Activated CD4-positive, alpha-beta memory T cell treated with anti-CD3 and anti-CD28 coated beads, Interleukin-2, amount 10 ng/mL, durations not matched to agents 7 days and 5 days (primary cell): ENCODE measurements at regions not wholly inside any gene's neighbourhood (a gene's known extent, or its start where the extent isn't known, plus 50 kb on each side); places are given as distances from the start of the nearest gene placed in this dataset.
"Not testable (repeated sequence)": the region's sequence is repeated elsewhere in the genome, so short reads cannot be mapped to it uniquely, and the experiment has no call there.

Experiments used
- CTCF ChIA-PET: fragments of 350-600 bp; sonication (Branson Sonifier 250); formaldehyde crosslinking; loops from one replicate; lab custom pipeline; 2021; ENCODE audit warnings: antibody characterized with exemption, inconsistent platforms; lab: Charles Lee
- POLR2A ChIA-PET: fragments of 350-600 bp; sonication (Branson Sonifier 250); formaldehyde crosslinking; loops from one replicate; lab custom pipeline; 2021; ENCODE audit warnings: antibody characterized with exemption; lab: Charles Lee
- DNase-seq: peaks from one replicate; pipeline ENCODE4 v3.0.0-alpha.2; 2020
- H3K27ac Mint-ChIP-seq: one replicate; pipeline ENCODE4 v1.8.0; 2021; ENCODE audit warnings: mild to moderate bottlenecking, mixed read lengths
- H3K27me3 Mint-ChIP-seq: one replicate; pipeline ENCODE4 v1.8.0; 2021; ENCODE audit warnings: mixed read lengths
- H3K36me3 Mint-ChIP-seq: one replicate; pipeline ENCODE4 v1.8.0; 2021; ENCODE audit warnings: low read depth, mixed read lengths
- H3K4me1 Mint-ChIP-seq: one replicate; pipeline ENCODE4 v1.8.0; 2021; ENCODE audit warnings: mixed read lengths
- H3K4me3 Mint-ChIP-seq: one replicate; pipeline ENCODE4 v1.8.0; 2021; ENCODE audit warnings: mild to moderate bottlenecking, mixed read lengths
- H3K9me3 Mint-ChIP-seq: one replicate; pipeline ENCODE4 v1.8.0; 2021; ENCODE audit warnings: mixed read lengths

DNA sequence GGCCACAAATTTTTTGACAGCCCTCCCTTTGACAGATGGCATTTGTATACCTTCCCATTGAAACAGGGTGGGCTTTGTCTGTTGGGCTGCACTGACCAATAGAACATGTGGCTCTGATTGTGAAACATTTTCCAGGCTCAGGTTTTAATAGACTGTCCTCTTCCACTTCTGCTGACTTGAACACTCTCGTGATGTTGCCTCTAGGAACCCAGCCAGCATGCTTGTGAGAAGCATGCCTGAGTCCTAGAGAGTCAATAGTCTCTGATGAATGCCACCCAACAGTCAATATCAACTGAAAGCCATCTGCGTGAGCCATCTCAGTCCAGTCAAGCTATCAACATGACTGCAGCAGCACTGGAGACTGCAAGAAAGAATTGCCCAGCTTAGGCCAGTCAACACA lies 290.0 kb downstream of the SLC7A11 start:
- no peak overlapping the region for H3K4me3 Mint-ChIP-seq
- no peaks in the 10 kb centered on the region for H3K36me3 Mint-ChIP-seq
- no peaks in the 10 kb centered on the region for H3K4me1 Mint-ChIP-seq
- DNase-seq: no peak
- H3K27ac Mint-ChIP-seq: no peak overlapping the region
- POLR2A ChIA-PET: no interaction called here
- no peaks in the 10 kb centered on the region for H3K27me3 Mint-ChIP-seq
- CTCF ChIA-PET: no interaction called here
- H3K9me3 Mint-ChIP-seq: no peaks in the 10 kb centered on the region

DNA sequence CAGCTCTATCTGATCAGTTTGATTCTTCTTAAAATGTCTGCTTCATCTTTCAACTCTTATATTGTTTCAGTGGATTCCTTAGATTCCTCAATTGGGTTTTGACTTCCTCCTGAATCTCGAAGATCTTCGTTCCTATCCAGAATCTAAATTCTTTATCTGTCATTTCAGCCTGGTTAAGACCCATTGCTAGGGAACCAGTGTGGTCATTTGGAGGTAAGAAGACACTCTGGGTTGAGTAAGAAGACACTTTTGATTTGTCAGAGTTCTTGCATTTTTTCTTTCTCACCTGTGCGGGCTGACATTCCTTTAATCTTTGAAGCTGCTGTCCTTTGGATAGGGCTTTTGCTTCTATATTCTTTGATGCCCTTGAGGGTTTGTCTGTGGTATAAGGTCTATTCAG lies 291.9 kb downstream of the SLC7A11 start:
- Mint-ChIP-seq H3K4me3 (no peak overlapping the region), H3K36me3 (no peaks in the 10 kb centered on the region)

DNA sequence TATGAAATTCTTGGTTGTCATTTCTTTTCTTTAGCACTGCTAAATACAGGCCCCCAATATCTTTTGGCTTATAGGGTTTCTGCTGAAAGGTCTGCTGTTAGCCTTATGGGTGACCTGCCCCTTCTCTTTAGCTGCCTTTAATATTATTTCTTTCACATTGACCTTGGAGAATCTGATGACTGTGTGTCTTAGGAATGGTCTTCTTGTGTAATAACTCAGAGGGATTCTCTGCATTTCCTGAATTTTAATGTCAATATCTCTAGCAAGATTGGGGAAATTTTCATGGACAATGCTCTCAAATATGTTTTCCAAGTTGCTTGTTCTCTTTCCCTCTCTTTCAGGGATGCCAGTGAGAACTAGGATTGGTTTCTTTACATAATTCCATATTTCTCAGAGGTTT lies 292.4 kb downstream of the SLC7A11 start:
- no peak overlapping the region for H3K27ac Mint-ChIP-seq
- H3K4me1 Mint-ChIP-seq: no peaks in the 10 kb centered on the region
- ChIA-PET POLR2A (no interaction called here), CTCF (no interaction called here)
- no peak for DNase-seq
- H3K36me3 Mint-ChIP-seq: no peaks in the 10 kb centered on the region
- no peaks in the 10 kb centered on the region for H3K9me3 Mint-ChIP-seq
- H3K4me3 Mint-ChIP-seq: no peak overlapping the region
- H3K27me3 Mint-ChIP-seq: no peaks in the 10 kb centered on the region

More for the DNA sequence above, 291.9 kb downstream of the SLC7A11 start:
- ChIA-PET CTCF (no interaction called here), POLR2A (no interaction called here)
- no peaks in the 10 kb centered on the region for H3K9me3 Mint-ChIP-seq
- DNase-seq: no peak
- H3K27ac Mint-ChIP-seq: no peak overlapping the region
- no peaks in the 10 kb centered on the region for H3K4me1 Mint-ChIP-seq
- H3K27me3 Mint-ChIP-seq: no peaks in the 10 kb centered on the region

DNA sequence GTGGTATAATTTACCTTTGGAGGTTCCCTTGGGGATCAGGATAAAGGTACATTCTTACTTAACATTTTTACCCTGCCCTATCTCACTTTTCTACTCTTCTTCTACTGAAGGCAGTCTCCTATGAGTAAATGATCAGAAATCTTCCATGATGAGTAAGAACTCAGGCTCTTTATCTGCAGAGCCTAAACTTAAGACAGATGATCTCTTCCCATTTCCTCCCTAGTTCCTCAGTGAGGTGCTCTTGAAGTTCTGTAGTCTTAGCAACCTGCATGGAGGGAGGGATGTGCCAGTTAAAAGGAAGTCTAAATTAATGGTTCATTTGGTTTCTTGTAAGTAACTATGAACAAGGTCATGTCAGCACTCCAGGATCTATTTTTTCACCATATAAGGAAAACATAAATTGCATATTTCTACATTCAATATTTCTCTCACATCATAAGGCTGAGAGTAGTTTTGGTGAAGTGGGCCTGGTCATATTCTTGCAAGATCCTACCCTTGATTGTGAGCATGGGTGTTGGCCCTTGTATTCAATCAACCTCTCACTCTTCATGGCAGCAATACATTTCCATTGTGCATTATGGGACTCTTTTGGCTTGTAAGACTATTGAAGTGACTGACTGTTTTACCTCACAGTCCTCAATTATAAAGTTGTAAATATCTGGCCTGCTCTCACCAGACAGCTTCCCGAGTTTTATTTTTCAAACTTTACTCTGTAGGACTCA lies 295.5 kb downstream of the SLC7A11 start:
- DNase-seq: no peak
- H3K27ac Mint-ChIP-seq: no peak overlapping the region
- H3K27me3 Mint-ChIP-seq: no peaks in the 10 kb centered on the region
- H3K4me1 Mint-ChIP-seq: no peaks in the 10 kb centered on the region
- POLR2A ChIA-PET: no interaction called here
- H3K9me3 Mint-ChIP-seq: peaks cover 4% of the 10 kb centered on the region
- no peaks in the 10 kb centered on the region for H3K36me3 Mint-ChIP-seq
- CTCF ChIA-PET: no interaction called here
- H3K4me3 Mint-ChIP-seq: no peak overlapping the region

DNA sequence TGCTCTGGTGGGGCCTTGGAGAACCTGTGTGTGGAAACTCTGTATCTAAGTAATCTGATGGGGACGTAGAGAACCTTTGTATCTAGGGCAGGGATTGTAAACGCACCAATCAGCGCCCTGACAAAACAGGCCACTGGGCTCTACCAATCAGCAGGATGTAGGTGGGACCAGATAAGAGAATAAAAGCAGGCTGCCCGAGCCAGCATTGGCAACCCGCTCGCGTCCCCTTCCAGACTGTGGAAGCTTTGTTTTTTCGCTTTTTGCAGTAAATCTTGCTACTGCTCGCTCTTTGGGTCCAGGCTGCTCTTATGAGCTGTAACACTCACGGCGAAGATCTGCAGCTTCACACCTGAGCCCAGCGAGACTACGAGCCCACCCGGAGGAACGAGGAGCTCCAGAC lies 299.3 kb downstream of the SLC7A11 start:
- H3K27ac Mint-ChIP-seq, CTCF ChIA-PET, H3K36me3 Mint-ChIP-seq, DNase-seq, H3K27me3 Mint-ChIP-seq, H3K4me3 Mint-ChIP-seq, POLR2A ChIA-PET, H3K4me1 Mint-ChIP-seq: not testable (repeated sequence)
- peaks cover 14% of the 10 kb centered on the region for H3K9me3 Mint-ChIP-seq

DNA sequence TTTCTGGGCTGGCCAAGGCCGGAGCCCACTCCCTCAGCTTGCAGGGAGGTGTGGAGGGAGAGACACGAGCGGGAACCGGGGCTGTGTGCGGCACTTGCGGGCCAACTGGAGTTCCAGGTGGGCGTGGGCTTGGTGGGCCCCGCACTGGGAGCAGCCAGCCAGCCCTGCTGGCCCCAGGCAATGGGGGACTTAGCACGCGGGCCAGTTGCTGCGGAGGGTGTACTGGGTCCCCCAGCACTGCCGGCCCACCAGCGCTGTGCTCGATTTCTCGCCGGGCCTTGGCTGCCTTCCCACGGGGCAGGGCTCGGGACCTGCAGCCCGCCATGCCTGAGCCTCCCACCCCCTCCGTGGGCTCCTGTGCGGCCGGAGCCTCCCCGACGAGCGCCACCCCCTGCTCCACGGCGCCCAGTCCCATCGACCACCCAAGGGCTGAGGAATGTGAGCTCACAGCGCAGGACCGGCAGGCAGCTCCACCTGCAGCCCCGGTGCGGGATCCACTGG lies 300.1 kb downstream of the SLC7A11 start:
- H3K27ac Mint-ChIP-seq, DNase-seq, POLR2A ChIA-PET, H3K4me3 Mint-ChIP-seq, H3K4me1 Mint-ChIP-seq, H3K27me3 Mint-ChIP-seq, CTCF ChIA-PET, H3K36me3 Mint-ChIP-seq: not testable (repeated sequence)
- H3K9me3 Mint-ChIP-seq: peaks cover 14% of the 10 kb centered on the region

DNA sequence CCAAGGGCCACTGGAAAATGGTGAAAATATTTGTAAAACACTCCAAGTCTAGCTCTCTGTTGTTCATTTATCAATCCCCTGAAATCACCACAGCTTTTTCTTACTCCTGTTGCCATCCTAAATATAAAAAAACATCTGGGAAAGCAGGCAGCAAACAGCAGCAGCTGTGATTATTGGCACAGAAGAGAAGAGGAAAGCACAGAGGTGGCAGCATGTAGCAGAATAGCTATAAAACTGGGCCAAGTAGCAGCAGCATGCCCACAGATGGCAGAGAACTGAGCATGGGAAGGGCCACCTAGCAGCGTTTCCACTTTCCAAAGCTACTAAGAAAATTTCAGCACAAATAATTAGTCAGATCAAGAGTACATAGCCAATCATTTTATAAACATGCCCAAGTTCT lies 307.2 kb downstream of the SLC7A11 start:
- ChIA-PET CTCF (no interaction called here), POLR2A (no interaction called here)
- H3K27me3 Mint-ChIP-seq: no peaks in the 10 kb centered on the region
- no peaks in the 10 kb centered on the region for H3K4me1 Mint-ChIP-seq
- no peaks in the 10 kb centered on the region for H3K36me3 Mint-ChIP-seq
- no peak overlapping the region for H3K27ac Mint-ChIP-seq
- DNase-seq: no peak
- H3K9me3 Mint-ChIP-seq: no peaks in the 10 kb centered on the region
- no peak overlapping the region for H3K4me3 Mint-ChIP-seq

DNA sequence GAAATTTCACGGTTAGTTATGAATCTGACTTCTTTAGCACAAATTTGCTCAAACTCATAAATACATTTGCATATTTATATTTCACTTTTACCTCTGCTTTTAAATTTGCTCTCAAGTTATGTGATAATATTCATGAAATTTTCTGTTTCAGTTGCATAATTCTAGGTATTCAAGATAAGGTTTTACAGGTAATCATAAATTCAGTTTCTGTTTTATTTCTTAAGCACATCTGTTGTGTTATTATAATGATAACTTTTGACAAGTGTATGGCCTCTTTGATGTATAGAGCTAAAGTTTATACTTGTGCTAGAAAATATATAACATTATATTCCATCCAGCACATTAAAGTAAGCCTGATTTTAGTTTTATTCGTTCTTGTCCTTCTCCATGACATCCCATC lies 308.1 kb downstream of the SLC7A11 start:
- DNase-seq: no peak
- Mint-ChIP-seq H3K27me3 (no peaks in the 10 kb centered on the region), H3K27ac (no peak overlapping the region), H3K36me3 (no peaks in the 10 kb centered on the region), H3K9me3 (no peaks in the 10 kb centered on the region), H3K4me3 (no peak overlapping the region), H3K4me1 (no peaks in the 10 kb centered on the region)
- POLR2A ChIA-PET: no interaction called here
- CTCF ChIA-PET: no interaction called here

DNA sequence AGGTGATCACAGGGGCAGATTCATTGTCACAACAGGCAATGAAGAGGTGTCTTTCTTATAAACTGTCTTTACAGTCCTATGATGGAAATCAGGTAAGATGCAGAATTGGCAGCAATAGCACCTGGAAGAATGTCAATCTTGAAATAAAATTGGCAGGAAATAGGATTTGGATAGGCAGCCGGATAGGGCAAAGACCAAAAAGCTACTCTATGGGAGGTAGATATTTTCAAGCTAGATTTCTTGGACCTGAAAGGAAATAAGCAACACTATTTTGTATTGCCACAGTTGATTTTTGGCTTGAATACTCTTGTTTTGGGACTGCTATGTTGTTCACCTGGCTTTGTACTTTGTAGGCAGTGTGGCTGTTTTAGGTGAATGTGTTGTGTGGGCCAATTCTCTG lies 314.2 kb downstream of the SLC7A11 start:
- Mint-ChIP-seq H3K27me3 (no peaks in the 10 kb centered on the region), H3K27ac (no peak overlapping the region), H3K4me1 (no peaks in the 10 kb centered on the region), H3K36me3 (no peaks in the 10 kb centered on the region), H3K4me3 (no peak overlapping the region), H3K9me3 (no peaks in the 10 kb centered on the region)
- DNase-seq: no peak
- ChIA-PET POLR2A (no interaction called here), CTCF (no interaction called here)

DNA sequence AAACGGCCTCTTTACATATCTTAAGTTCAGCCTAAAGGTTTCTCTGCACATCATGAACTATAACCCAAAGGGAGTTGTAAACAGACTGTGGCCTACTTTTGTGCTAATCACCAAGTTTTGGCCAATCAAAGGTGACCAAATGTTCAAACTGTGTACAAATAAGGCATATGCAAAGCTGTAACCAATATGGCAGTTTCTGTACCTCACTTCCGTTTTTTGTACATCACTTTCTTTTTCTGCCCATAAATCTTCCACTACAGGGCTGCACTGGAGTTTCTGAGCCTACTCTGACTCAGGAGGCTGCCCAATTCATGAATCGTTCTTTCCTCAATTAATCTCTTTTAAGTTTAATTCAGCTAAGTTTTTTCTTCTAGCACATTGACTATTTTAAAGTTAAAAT lies 318.7 kb downstream of the SLC7A11 start:
- no peak overlapping the region for H3K4me3 Mint-ChIP-seq
- peaks cover 2% of the 10 kb centered on the region for H3K9me3 Mint-ChIP-seq
- DNase-seq: no peak
- POLR2A ChIA-PET: no interaction called here
- no peaks in the 10 kb centered on the region for H3K27me3 Mint-ChIP-seq
- CTCF ChIA-PET: no interaction called here
- no peak overlapping the region for H3K27ac Mint-ChIP-seq
- no peaks in the 10 kb centered on the region for H3K4me1 Mint-ChIP-seq
- H3K36me3 Mint-ChIP-seq: no peaks in the 10 kb centered on the region

DNA sequence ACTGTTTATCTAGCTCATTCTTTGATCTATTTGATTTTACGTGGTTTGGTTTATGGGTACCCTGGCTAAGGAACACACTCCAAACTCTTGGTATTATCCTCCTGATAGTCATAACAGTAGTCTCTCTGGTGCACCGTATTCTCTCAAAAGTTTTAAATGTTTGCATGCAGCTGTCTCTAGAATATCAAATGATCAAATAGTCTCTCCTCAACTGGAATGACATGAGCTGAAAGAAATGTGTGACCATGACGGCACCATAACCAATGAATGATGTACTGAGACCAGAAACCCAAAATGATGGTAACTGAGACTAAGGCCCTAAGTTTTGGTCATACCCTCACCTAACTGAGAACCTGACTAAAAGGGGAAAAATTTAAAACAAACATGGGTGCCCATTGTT lies 319.4 kb downstream of the SLC7A11 start:
- ChIA-PET POLR2A (no interaction called here), CTCF (no interaction called here)
- Mint-ChIP-seq H3K27me3 (no peaks in the 10 kb centered on the region), H3K9me3 (peaks cover 2% of the 10 kb centered on the region), H3K27ac (no peak overlapping the region), H3K4me1 (no peaks in the 10 kb centered on the region), H3K4me3 (no peak overlapping the region), H3K36me3 (no peaks in the 10 kb centered on the region)
- no peak for DNase-seq

DNA sequence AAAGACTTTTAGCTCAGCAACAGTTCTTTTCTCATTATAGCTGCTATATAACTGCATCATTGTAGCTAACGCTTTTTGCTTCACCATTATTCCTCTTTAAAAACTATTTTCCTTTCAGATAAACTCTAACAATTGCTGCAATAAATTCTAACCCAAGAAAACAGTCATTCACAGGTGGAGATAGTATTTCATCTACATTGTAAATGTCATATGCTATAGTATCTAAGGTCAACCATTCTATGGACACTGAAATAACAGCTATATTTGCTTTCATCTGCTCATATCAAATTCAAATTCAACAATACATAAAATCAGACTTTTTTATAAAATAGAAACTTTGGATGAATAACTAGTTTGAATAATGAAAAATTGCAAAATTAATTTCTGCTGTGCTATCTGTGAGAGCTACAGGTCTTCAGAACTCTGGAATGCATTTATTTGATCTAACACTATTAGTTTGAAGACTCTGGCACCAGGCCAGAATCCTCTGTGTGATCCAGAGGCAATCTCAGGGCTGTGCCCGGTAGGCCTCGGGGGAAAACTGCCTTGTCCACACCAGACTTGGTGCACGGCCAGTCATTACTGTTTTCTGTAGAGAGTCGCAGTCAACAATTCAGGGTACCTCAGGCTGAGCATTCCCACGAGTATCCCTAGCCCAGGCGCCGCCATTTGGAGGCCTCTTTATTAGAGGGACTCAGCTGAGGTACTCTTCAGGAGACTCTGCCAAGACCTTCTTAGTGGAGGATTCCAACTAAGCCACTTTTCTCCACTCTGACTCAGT lies 332.4 kb downstream of the SLC7A11 start:
- no peak overlapping the region for H3K27ac Mint-ChIP-seq
- ChIA-PET POLR2A (no interaction called here), CTCF (no interaction called here)
- no peaks in the 10 kb centered on the region for H3K9me3 Mint-ChIP-seq
- no peaks in the 10 kb centered on the region for H3K36me3 Mint-ChIP-seq
- DNase-seq: no peak
- no peaks in the 10 kb centered on the region for H3K27me3 Mint-ChIP-seq
- no peak overlapping the region for H3K4me3 Mint-ChIP-seq
- no peaks in the 10 kb centered on the region for H3K4me1 Mint-ChIP-seq

DNA sequence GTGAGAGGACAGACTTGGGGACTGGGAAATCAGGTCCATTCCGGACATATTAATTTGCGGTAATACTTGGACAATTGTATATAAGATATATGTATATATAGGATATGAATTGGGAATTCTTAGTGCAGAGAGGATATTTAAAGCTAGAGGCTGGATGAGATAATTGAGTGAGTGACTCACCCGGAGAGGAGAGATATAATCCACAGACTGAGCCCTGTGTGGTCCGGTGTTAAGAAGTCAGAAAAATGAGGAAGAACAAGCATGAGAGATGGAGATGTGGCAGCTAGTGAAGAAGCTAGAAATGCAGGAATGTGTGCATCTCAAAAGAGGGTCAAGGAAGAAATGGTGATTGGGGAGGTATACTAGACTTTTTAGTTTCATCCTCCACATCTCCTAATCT lies 336.2 kb downstream of the SLC7A11 start:
- H3K27ac Mint-ChIP-seq: no peak overlapping the region
- DNase-seq: no peak
- H3K27me3 Mint-ChIP-seq: no peaks in the 10 kb centered on the region
- H3K36me3 Mint-ChIP-seq: no peaks in the 10 kb centered on the region
- CTCF ChIA-PET: no interaction called here
- POLR2A ChIA-PET: no interaction called here
- no peak overlapping the region for H3K4me3 Mint-ChIP-seq
- H3K9me3 Mint-ChIP-seq: peaks cover 6% of the 10 kb centered on the region
- H3K4me1 Mint-ChIP-seq: no peaks in the 10 kb centered on the region

DNA sequence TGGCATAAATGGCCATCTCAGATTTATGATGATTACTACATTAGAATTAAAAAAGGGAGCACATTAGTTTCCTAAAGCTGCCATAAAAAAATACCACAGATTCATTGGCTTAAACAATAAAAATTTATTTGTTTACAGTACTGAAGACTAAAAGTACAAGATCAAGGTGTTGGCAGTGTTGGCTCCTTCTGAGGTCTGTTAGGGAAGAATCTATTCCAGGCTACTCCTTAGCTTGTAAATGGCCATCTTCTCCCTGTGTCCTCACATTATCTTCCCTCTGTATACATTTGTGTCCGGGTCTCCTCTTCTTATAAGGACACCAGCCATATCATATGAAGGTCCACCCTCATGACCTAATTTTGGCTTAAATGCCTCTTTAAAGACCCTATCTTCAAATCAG lies 341.0 kb downstream of the SLC7A11 start:
- H3K36me3 Mint-ChIP-seq: no peaks in the 10 kb centered on the region
- CTCF ChIA-PET: no interaction called here
- H3K4me1 Mint-ChIP-seq: no peaks in the 10 kb centered on the region
- peaks cover 6% of the 10 kb centered on the region for H3K9me3 Mint-ChIP-seq
- no peak for DNase-seq
- no peaks in the 10 kb centered on the region for H3K27me3 Mint-ChIP-seq
- POLR2A ChIA-PET: no interaction called here
- H3K4me3 Mint-ChIP-seq: no peak overlapping the region
- no peak overlapping the region for H3K27ac Mint-ChIP-seq
